Adrenal gland (tissue), 5 donors: ENCODE measurements at regions not wholly inside any gene's neighbourhood (a gene's known extent, or its start where the extent isn't known, plus 50 kb on each side); places are given as distances from the start of the nearest gene placed in this dataset.

ENCODE experiments used
- POLR2A ChIP-seq, 2 donors: fragments of 450-650 bp; IDR thresholded peaks; one replicate each; pipeline ENCODE4 v1.6.1; 2017; ENCODE audit warnings: antibody characterized with exemption in 2 of 2, mild to moderate bottlenecking in 2 of 2, moderate library complexity in 1 of 2
- TF ChIP-seq, protein P1 (sequence below), 6 experiments: fragments of 450-650 bp in 4 of 6; fragments of 200-600 bp in 2 of 6; sonication (generic) in 1 of 6; IDR thresholded peaks; 1 replicate in 5 of 6; 2 replicates in 1 of 6; pipeline versions ENCODE4 v1.5.1 to v1.8.0; 2016 to 2021; ENCODE audit warnings: antibody characterized with exemption in 6 of 6, mild to moderate bottlenecking in 2 of 6, moderate library complexity in 1 of 6
- donor health status: DM: no; HTN: no; CAD: no.

DNA sequence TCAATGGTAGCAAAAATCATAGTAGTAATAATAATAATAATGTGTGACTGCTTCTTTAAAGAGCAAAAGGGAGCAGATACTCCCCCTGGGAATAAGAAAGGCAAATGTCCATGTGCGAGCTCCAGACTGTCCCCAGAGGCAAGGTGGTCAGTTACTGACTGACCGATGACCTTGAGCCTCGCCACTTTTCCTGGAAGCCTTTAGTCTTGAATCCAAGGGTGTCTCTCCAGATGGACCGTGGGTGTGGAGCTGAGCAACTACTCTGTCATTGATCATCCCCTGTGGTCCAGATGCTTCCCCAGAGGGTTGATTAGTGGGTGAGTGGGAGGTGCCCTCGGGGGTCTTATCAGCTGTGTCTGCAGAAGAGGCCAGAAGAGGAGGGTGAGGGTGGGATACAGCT, 418.5 kb upstream of the TBX3 start:
- TF ChIP-seq, protein P1, sequence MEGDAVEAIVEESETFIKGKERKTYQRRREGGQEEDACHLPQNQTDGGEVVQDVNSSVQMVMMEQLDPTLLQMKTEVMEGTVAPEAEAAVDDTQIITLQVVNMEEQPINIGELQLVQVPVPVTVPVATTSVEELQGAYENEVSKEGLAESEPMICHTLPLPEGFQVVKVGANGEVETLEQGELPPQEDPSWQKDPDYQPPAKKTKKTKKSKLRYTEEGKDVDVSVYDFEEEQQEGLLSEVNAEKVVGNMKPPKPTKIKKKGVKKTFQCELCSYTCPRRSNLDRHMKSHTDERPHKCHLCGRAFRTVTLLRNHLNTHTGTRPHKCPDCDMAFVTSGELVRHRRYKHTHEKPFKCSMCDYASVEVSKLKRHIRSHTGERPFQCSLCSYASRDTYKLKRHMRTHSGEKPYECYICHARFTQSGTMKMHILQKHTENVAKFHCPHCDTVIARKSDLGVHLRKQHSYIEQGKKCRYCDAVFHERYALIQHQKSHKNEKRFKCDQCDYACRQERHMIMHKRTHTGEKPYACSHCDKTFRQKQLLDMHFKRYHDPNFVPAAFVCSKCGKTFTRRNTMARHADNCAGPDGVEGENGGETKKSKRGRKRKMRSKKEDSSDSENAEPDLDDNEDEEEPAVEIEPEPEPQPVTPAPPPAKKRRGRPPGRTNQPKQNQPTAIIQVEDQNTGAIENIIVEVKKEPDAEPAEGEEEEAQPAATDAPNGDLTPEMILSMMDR (IDR thresholded peaks at IDR 0.05): no peak
- no peak for TF ChIP-seq POLR2A (IDR thresholded peaks at IDR 0.05)
